Heart left ventricle (tissue), 16 donors: ENCODE measurements at regions not wholly inside any gene's neighbourhood (a gene's known extent, or its start where the extent isn't known, plus 50 kb on each side); places are given as distances from the start of the nearest gene placed in this dataset.

Experiments
- ATAC-seq, 4 donors: fragments of 200-7000 bp; cut with Tn5 transposase; one replicate each; pipeline ENCODE4 v1.9.1; 2020 to 2022; ENCODE audit warnings: moderate library complexity in 4 of 4, mild to moderate bottlenecking in 3 of 4, moderate number of reproducible peaks in 1 of 4
- DNase-seq, 5 donors: peaks; one replicate each; pipeline ENCODE4 v3.0.0-alpha.2; 2020
- H3K27ac ChIP-seq, 12 donors: fragments of 200-600 bp; sonication (generic) in 4 of 12; one replicate each; pipeline versions ENCODE4 v1.5.0 to v1.8.0; 2016 to 2022; ENCODE audit warnings: mild to moderate bottlenecking in 2 of 12
- H3K27me3 ChIP-seq, 9 donors: fragments of 200-600 bp; sonication (generic) in 2 of 9; one replicate each; pipeline versions ENCODE4 v1.5.1 to v1.8.0; 2016 to 2022; ENCODE audit warnings: mild to moderate bottlenecking in 3 of 9
- H3K36me3 ChIP-seq, 9 donors: fragments of 200-600 bp; sonication (generic) in 2 of 9; one replicate each; pipeline versions ENCODE4 v1.5.0 to v1.8.0; 2018 to 2022; ENCODE audit warnings: mild to moderate bottlenecking in 2 of 9
- H3K4me1 ChIP-seq, 12 donors: fragments of 200-600 bp; sonication (generic) in 4 of 12; one replicate each; pipeline versions ENCODE4 v1.5.0 to v1.8.0; 2016 to 2022; ENCODE audit warnings: mild to moderate bottlenecking in 3 of 12
- H3K4me3 ChIP-seq, 12 donors: fragments of 200-600 bp; sonication (generic) in 4 of 12; one replicate each; pipeline versions ENCODE4 v1.5.0 to v1.8.0; 2017 to 2022; ENCODE audit warnings: mild to moderate bottlenecking in 9 of 12, moderate library complexity in 4 of 12
- H3K9me3 ChIP-seq, 12 donors: fragments of 200-600 bp; sonication (generic) in 4 of 12; one replicate each; pipeline versions ENCODE4 v1.5.0 to v1.8.0; 2016 to 2022; ENCODE audit warnings: mild to moderate bottlenecking in 1 of 12
- POLR2A ChIP-seq, 2 donors: fragments of 450-650 bp; IDR thresholded peaks; one replicate each; pipeline ENCODE4 v1.6.1; 2017; ENCODE audit warnings: antibody characterized with exemption in 2 of 2, mild to moderate bottlenecking in 2 of 2, moderate library complexity in 2 of 2
- WGBS, 4 donors: extraction: QIAGEN DNeasy Blood & Tissue Kit in 2 of 4; methylation state at CpG; one replicate each; pipeline versions ENCODE4 v1.1.5 to v1.1.7; 2013 to 2018; 5-methylcytosine and 5-hydroxymethylcytosine counted together
- intact Hi-C, 10 donors: fragments of 100-400 bp; cut with DNase I; formaldehyde crosslinking; loops; one replicate each; pipeline versions ENCODE4 v1.11.1 to v1.14.2; 2022
- TF ChIP-seq, protein P1 (sequence below), 12 donors: fragments of 200-600 bp; sonication (generic) in 4 of 12; IDR thresholded peaks; one replicate each; pipeline versions ENCODE4 v1.5.0 to v1.8.0; 2018 to 2022; ENCODE audit warnings: antibody characterized with exemption in 12 of 12, mild to moderate bottlenecking in 5 of 12
- donor health status: ischemic (EF 13 %, LVEDD 7.1; RV severe dilation, severe dysfunction).
- donor health status: healthy with polysubstance abuse.
- donor health status: DM: no; HTN: yes; CAD: no.
- donor health status: DM: no; HTN: no; CAD: no.
- donor health status: ischemic (EF 25% LVEDD 6.9; RV normal size, moderate dysfunction).
- donor health status: ischemic (EF 25% LVEDD 5.7; RV mildly dilated, moderate dysfunction).
- donor health status: healthy.
- donor health status: DM: yes; HTN: yes; CAD: no.
- donor health status: ischemic (EF 35%, LVEDD 5.7; RV mildly dilated, moderate dysfunction).
- donor health status: nonischemic (EF 11% LVEDD 7.7; RV severe dilation, severe dysfunction).
- donor health status: DM: yes; HTN: yes; CAD: no.
- donor health status: PGD.
- donor health status: ischemic (EF 29% LVEDD 5.4; RV normal size, mild dysfunction).
- donor health status: nonischemic (EF 23%, LVEDD 6.1; RV moderate dilation, normal function).

DNA sequence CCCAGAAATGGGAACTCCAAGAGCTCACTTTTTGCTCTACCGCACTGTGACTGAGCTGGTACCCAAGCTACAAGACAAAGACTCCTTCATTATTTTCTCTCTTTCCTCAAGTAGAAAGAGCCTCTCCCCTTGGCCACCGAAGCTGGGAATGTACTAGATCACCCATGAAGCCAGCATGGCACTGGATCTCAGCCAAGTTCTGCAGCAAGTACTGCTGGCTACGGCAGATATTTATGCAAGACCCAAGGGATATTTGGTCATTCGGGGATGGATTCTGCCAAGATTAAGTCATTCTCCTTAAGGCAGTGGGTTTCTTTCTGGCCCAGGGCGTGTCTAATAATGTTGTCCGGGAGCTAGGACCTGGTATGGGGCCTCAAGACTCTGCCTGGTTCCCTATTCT is 633.5 kb downstream of the SLITRK1 start:
- Histone ChIP-seq H3K4me1 (no peaks in the 10 kb centered on the region), H3K27me3 (no peaks in the 10 kb centered on the region), H3K36me3 (no peaks in the 10 kb centered on the region), H3K9me3 (peaks cover 0 to 34% (median 0%) of the 10 kb centered on the region in 12 donors), H3K4me3 (no peak overlapping the region), H3K27ac (no peak overlapping the region)
- no peak for DNase-seq
- WGBS, 4 donors: 77 to 84% (median 81%) methylated on average over 6 of the region's 6 CpGs
- TF ChIP-seq POLR2A (IDR thresholded peaks at IDR 0.05): no peak
- TF ChIP-seq, protein P1, sequence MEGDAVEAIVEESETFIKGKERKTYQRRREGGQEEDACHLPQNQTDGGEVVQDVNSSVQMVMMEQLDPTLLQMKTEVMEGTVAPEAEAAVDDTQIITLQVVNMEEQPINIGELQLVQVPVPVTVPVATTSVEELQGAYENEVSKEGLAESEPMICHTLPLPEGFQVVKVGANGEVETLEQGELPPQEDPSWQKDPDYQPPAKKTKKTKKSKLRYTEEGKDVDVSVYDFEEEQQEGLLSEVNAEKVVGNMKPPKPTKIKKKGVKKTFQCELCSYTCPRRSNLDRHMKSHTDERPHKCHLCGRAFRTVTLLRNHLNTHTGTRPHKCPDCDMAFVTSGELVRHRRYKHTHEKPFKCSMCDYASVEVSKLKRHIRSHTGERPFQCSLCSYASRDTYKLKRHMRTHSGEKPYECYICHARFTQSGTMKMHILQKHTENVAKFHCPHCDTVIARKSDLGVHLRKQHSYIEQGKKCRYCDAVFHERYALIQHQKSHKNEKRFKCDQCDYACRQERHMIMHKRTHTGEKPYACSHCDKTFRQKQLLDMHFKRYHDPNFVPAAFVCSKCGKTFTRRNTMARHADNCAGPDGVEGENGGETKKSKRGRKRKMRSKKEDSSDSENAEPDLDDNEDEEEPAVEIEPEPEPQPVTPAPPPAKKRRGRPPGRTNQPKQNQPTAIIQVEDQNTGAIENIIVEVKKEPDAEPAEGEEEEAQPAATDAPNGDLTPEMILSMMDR (IDR thresholded peaks at IDR 0.05): no peak
- intact Hi-C loops: no loop called here
- ATAC-seq: no peak

DNA sequence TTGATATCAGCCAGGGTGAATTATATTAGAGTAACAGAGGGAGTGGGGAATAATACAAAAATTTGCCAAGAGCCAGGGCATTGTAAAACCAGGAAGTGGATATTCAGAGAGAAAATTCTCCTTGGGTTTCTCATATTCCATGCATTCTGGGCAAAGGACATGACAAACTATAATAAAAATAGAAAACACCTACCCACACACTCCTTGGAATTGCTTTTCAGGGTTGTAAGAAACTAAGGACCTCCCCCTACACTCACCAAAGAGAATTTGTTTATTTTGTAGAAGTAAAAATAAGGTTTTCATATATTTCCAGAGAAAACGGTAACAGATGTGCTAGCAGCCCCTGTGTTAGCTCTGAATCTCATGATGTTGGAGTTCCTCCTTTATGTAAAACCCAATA is 649.6 kb downstream of the SLITRK1 start:
- Histone ChIP-seq H3K27me3 (no peaks in the 10 kb centered on the region), H3K36me3 (no peaks in the 10 kb centered on the region), H3K4me3 (no peak overlapping the region), H3K27ac (no peak overlapping the region), H3K4me1 (no peaks in the 10 kb centered on the region), H3K9me3 (no peaks in the 10 kb centered on the region)
- DNase-seq (no peak), ATAC-seq (no peak)
- no peak for TF ChIP-seq POLR2A (IDR thresholded peaks at IDR 0.05)
- TF ChIP-seq, protein P1 (IDR thresholded peaks at IDR 0.05): no peak
- intact Hi-C loops: no loop called here
- WGBS, 4 donors: 68 to 88% (median 78%) methylated on average over 1 of the region's 1 CpG

DNA sequence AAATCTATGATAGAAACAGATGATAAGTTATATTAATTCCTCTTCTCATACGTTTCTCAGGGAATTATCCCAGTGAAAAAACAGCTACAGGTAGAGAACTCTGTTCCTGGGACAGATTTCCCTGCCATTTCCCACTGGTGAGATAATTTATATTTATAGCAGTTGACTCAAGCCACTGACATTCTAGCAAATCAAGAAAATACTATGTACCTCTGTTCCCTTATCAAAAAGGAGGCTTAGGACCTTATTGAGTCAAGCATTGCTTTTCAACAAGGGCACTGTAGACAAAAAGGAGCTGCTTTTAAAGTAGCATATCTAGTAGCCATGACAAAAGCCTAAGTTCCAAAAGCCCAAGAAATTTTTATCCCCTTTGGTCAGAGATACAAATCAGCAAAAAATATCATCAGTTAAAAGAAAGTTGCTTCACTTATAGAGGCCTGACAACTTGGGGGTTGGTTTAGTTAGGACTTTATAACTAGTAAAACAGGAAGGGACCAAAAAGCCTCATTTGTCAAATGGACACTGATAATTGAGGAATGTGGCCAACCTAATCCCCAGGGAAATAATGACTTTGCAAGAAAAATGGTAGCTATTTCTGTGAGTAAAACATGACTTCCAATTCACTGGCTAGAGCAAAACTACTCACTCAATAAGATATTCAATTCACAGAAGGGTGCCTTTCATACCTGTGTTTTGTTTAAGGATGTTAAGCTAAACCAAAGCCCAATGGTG is 652.5 kb downstream of the SLITRK1 start:
- Histone ChIP-seq H3K36me3 (no peaks in the 10 kb centered on the region), H3K9me3 (peaks cover 0 to 5% (median 0%) of the 10 kb centered on the region in 12 donors), H3K4me1 (no peaks in the 10 kb centered on the region), H3K27ac (no peak overlapping the region), H3K27me3 (no peaks in the 10 kb centered on the region), H3K4me3 (no peak overlapping the region)
- DNase-seq: no peak
- WGBS, 4 donors: 13 to 20% (median 17%) methylated on average over 1 of the region's 1 CpG
- ATAC-seq: no peak
- intact Hi-C loops: no loop called here
- TF ChIP-seq, protein P1 (IDR thresholded peaks at IDR 0.05): no peak
- TF ChIP-seq POLR2A (IDR thresholded peaks at IDR 0.05): no peak

DNA sequence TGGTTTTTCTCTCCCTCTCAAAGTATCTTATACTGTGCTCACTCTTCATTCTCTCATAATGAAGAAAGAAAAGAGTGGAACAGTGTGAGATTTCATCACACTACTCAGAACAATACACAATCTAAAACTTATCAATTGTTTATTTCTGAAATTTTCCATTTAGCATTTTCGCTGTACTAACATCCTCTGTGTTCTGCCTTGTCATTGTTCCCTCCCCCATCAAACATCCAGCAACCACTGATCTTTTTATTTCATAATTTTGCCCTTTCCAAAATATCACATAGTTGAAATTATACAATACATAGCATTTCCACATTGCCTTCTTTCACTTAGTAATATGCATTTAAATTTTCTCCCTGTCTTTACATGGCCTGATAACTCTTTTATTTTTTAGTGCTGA is 658.7 kb downstream of the SLITRK1 start:
- WGBS, 4 donors: 80 to 85% (median 84%) methylated on average over 1 of the region's 1 CpG
- ATAC-seq (no peak), DNase-seq (no peak)

More for the DNA sequence above, 658.7 kb downstream of the SLITRK1 start:
- intact Hi-C loops: no loop called here
- peaks cover 0 to 5% (median 0%) of the 10 kb centered on the region in 12 donors for H3K9me3 ChIP-seq
- no peaks in the 10 kb centered on the region for H3K4me1 ChIP-seq
- H3K27me3 ChIP-seq: no peaks in the 10 kb centered on the region
- H3K4me3 ChIP-seq: no peak overlapping the region
- H3K27ac ChIP-seq: no peak overlapping the region
- TF ChIP-seq, protein P1 (IDR thresholded peaks at IDR 0.05): no peak
- no peak for TF ChIP-seq POLR2A (IDR thresholded peaks at IDR 0.05)
- H3K36me3 ChIP-seq: no peaks in the 10 kb centered on the region
